ENCODE measurements at regions not wholly inside any gene's neighbourhood (a gene's known extent, or its start where the extent isn't known, plus 50 kb on each side); places are given as distances from the start of the nearest gene placed in this dataset.
"Not testable (repeated sequence)": the region's sequence is repeated elsewhere in the genome, so short reads cannot be mapped to it uniquely, and the experiment has no call there.

DNA sequence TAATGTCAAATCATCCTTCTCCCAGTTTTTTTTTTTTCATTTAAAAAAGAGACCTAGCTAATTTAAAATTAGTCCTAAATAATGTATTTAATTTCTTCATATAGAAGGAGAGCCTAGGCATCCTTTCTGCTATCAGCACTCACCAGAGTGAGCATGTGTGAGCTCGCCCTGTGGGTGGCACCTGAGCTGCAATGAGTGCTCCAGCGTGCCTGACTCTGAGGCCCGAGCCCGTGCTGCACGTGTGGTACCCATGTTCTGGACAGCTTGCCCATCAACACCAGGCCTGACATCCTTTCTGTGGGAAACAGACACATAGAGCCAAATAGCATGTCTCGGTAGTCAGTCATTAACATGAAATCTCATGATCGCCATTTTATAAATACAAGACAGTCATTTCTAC, 381.4 kb downstream of the DTWD2 start:
- DNase-seq (ENCODE audit: low read depth in 2 of 2, low spot score in 1 of 2) = no peak

DNA sequence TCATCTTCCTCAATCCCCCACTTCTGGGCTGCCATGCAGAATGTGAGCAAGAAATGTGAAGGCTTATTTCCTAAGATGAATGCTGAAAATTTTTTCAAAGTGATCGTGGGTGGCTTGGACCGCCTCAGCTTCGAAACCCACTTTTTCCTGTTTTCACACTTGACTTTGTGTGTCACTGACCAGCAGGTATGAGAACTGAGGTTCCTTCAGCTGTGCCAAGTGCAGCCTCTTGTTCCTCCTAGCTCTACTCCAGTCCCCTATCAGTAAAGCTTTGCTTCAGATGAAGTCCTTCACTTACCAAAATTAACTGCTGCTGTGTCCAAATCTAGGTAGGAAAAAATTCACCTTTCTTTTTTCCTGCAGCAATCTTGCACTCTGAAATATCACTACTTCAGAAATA, 382.6 kb downstream of the DTWD2 start:
- DNase-seq (ENCODE audit: low read depth in 2 of 2, low spot score in 1 of 2) = no peak

GRCh38 chr5:118604106-118604505, 384.2 kb downstream of the DTWD2 start:
- DNase-seq (ENCODE audit: low read depth in 2 of 2, low spot score in 1 of 2) = no peak

GRCh38 chr5:118603278-118603677, 385.1 kb downstream of the DTWD2 start:
- DNase-seq (ENCODE audit: low read depth in 2 of 2, low spot score in 1 of 2) = no peak

- DNase-seq (ENCODE audit: low read depth in 2 of 2, low spot score in 1 of 2) = no peak
These were observed 390.0 kb downstream of the DTWD2 start for GRCh38 chr5:118598311-118598710.

DNA sequence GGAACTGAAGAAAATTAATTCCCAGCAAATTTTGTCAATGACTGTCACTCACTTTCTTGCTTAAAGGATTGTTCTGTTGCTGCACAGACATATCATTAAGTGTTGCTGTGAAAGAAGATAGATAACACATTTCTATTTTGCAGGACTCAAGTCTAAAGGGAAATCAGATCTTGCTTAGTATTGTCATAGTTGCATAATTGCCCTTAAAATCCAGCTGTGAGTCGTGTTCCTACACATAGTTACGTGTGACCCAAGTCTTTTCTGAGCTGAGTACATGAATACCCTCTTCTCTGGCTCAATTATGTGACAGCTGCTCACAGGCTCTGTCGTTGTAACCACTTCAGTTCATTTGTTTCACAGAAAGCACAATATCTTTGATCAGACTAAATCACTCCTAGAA, 390.8 kb downstream of the DTWD2 start:
- DNase-seq (ENCODE audit: low read depth in 2 of 2, low spot score in 1 of 2) = no peak

- no peak for DNase-seq (ENCODE audit: low read depth in 2 of 2, low spot score in 1 of 2)
These were observed 392.1 kb downstream of the DTWD2 start for GRCh38 chr5:118596255-118596654.

- DNase-seq (ENCODE audit: low read depth in 2 of 2, low spot score in 1 of 2) = no peak
These were observed 395.4 kb downstream of the DTWD2 start for GRCh38 chr5:118593003-118593328.

DNA sequence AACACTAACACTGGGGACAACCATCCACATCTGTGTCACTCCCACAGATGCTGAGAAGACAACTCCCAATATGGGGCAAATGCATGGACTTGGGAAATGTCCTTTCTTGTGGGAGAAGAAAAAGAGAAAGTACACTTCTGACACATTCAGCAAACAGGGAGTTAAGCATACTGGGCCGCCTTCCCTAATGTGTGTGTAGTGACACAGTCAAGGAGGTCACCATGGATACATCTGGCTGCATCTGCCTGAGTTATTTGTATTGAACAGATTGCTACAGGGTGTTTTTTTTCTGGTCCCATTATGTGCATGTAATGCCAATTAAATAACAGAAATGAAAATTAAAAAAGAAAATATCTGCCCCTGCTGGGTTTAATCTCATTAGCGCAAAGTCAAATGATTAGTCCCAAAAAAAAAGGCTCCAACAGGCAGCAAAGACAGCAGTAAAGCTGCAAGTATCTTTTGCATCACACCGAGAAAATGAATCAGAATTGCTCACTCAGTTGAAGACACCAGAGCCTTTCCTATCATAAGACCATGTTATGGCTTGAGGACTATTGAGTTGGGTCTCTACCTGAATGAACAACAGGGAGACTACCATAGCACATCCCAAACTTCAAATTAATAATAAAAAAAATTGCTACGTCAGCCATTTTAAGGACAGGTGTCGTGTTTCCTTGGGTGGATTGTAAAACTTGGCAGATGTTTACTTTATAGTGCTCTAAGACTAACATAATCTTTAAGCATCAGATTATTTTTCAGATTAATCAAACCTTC, 395.9 kb downstream of the DTWD2 start:
- DNase-seq (ENCODE audit: low read depth in 2 of 2, low spot score in 1 of 2) = no peak

- DNase-seq (ENCODE audit: low read depth in 2 of 2, low spot score in 1 of 2) = no peak
These were observed 397.5 kb downstream of the DTWD2 start for GRCh38 chr5:118590806-118591205.

DNA sequence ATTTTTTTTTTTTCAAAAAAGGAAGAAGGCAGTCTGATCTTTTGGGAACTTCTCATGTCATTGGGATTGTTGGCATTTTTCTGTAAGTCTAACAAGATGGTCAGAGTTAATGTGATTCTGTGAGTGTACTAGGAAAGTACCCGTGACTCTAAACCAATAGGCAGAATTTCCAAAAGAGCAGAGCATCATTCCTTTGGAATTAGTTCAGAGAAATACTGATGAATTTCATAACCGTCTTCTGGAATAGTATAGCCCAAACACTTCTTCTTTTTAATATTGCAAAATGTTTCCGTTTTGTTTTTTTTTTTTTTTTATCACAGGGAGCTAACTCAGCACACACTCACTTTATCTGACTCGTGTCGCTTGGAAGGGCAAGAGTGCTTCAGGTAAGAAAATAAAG, 407.4 kb downstream of the DTWD2 start:
- DNase-seq (ENCODE audit: low read depth in 2 of 2, low spot score in 1 of 2) = no peak

DNA sequence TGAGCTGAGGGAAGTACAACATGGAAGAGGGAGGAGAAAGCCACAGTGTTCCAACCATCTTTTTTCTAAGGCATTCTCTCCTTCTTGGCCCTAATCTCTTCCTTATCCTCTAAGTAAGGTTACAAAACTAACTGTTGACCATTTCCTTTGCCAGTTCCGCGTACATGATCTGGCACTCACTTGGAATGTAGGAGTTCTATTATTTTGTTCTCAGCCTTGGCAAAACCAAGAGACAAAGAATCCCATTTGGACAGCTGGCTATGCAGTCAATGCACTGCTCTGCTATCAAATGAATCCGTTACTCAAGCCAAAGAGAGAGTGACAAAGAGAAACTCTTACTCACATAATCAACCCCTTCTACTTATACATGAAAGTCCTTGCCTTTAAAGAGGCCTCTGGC, 410.3 kb downstream of the DTWD2 start:
- DNase-seq (ENCODE audit: low read depth in 2 of 2, low spot score in 1 of 2) = no peak

DNA sequence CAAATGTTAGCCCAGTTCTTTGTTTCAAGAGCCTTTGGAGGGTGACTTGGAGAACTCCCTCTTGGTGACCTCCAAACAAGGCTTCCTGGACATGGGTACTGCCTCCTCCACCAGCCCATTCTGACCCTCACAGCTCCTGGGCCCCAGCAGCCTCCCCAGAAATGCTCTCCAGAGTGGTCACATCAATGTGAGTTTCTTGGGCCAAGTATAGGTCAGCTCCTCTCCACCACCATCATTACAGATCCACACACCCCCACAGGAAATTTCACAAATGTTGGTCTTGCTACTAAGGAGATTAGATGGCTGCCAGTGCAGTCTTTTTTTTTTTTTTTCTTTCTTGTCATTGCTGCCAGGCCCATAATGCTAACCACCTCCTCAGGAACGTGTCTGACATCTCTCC, 410.7 kb downstream of the DTWD2 start:
- no peak for DNase-seq (ENCODE audit: low read depth in 2 of 2, low spot score in 1 of 2)

DNA sequence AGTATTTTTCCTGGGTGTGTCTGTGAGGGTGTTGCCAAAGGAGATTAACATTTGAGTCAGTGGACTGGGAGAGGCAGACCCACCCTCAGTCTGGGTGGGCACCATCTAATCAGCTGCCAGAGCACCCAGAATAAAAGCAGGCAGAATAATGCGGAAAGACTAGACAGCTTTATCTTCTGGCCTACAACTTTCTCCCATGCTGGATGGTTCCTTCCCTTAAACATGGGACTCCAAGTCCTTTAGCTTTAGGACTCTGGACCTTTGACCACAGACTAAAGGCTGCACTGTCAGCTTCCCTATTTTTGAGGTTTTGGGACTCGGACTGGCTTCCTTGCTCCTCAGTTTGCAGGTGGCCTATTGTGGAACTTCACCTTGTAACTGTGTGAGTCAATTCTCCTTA, 418.1 kb downstream of the DTWD2 start:
- DNase-seq (ENCODE audit: low read depth in 2 of 2, low spot score in 1 of 2) = not testable (repeated sequence)

GRCh38 chr5:118569596-118569995, 418.8 kb downstream of the DTWD2 start:
- DNase-seq (ENCODE audit: low read depth in 2 of 2, low spot score in 1 of 2) = not testable (repeated sequence)

DNA sequence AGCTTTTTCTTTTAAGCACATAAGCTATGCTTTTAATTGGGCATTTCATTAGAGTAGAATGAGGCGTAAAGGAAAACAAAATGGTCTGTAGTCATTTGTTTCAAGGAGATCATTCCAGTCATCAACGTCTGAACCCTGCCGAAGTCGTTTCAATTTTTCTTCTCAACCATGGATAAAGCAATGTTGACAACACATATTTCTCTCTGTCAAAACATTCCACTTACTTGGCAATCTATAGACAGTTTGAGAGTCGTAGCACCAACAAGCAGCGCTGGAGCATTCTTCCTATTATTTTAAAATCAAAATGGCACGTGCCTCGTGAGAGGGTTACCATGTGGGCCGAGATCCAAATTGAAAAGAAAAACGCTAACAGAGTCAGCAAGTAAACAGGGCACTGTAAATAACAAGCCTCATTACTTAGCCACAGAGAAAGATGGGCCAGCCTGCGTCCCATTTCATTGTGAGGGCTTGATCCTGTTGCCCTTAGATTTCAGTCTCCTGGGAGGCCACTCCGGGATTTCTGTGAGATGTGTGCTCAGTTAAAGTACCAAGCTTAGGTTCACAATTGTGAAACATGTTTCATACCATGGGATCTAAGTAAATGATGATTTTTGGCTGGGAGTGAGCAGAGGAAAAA, 422.9 kb downstream of the DTWD2 start:
- no peak for DNase-seq (ENCODE audit: low read depth in 2 of 2, low spot score in 1 of 2)

DNA sequence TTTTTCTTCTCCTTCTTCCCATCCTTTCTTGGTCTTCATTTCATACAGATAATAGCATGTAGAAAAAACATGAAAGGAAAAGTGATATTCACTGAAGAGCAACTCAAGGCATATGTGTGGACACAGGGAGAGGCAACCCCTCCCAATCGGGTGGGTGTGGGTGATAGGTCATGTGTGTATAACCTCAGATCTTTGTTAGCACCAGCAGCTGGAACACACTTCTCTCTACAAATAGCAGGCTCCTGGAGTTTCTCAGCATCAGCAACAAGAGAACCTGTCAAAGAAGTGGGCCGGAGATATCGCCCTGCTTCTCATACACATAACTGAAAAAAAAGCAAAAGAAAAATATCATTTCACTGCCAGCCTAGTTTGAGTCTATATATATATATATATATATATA, 426.4 kb downstream of the DTWD2 start:
- no peak for DNase-seq (ENCODE audit: low read depth in 2 of 2, low spot score in 1 of 2)

DNA sequence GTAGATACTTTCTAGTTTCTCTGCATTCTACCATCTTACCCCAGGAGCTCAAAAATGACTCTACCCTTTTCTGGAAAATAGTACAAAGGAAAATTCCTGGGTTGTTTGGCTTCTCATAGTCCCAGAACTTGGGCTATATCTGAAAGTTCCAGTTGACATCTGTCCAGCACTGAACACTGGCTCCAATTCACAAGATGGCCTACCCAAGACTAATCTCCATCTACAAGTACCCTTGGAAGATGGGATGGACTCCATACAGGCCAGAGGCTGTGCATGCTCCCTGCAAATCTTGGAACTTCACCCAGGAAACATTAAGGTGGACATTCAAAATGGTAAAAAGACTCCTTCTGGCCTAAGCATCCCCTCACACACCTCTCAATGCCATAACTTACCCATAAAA, 427.1 kb downstream of the DTWD2 start:
- no peak for DNase-seq (ENCODE audit: low read depth in 2 of 2, low spot score in 1 of 2)

- no peak for DNase-seq (ENCODE audit: low read depth in 2 of 2, low spot score in 1 of 2)
These were observed 429.5 kb downstream of the DTWD2 start for GRCh38 chr5:118558871-118559270.

GRCh38 chr5:118557251-118557661, 431.1 kb downstream of the DTWD2 start:
- DNase-seq (ENCODE audit: low read depth in 2 of 2, low spot score in 1 of 2) = no peak

DNA sequence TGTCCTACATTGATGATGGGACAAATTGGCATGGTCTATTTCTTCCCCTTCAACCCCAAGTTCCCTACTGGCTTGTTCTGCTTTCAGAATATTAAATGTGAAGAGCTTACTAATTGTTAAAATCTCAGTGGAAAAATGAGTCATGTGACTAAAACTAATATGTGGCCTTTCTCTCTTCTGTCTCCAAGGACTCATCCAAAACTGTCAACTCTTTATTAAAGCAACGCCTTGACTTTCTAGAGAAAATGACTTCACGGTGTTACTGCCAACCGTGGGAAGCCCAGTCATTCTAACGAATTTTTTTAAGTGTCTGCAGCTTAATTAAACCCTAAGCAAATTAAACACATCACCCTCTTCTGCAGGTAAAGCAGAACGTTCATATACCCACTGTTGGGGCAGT, 431.6 kb downstream of the DTWD2 start:
- no peak for DNase-seq (ENCODE audit: low read depth in 2 of 2, low spot score in 1 of 2)

GRCh38 chr5:118555727-118556126, 432.6 kb downstream of the DTWD2 start:
- no peak for DNase-seq (ENCODE audit: low read depth in 2 of 2, low spot score in 1 of 2)

- no peak for DNase-seq (ENCODE audit: low read depth in 2 of 2, low spot score in 1 of 2)
These were observed 433.4 kb downstream of the DTWD2 start for GRCh38 chr5:118554981-118555380.
